ENCODE measurements at regions not wholly inside any gene's neighbourhood (a gene's known extent, or its start where the extent isn't known, plus 50 kb on each side); places are given as distances from the start of the nearest gene placed in this dataset.

- 0% methylated on average over 4 of the region's 4 CpGs for WGBS (ENCODE audit: insufficient coverage, low coverage, missing lambda C conversion rate)
- ATAC-seq (no peak), FAIRE-seq (no peak), DNase-seq (ENCODE audit: extremely low read depth in 1 of 4, low spot score in 3 of 4) (no peak)
- Histone ChIP-seq H3K79me2 (ENCODE audit: control insufficient read depth, insufficient read depth, low read length) (no peaks in the 10 kb centered on the region), H3K4me3 (no peak overlapping the region), H3K4me2 (ENCODE audit: insufficient read depth, low read length) (no peak overlapping the region), H3K4me1 (replicated peaks in 1 of 2; ENCODE audit: control insufficient read depth in 2 of 2, insufficient read depth in 2 of 2, low read length in 2 of 2) (no peaks in the 10 kb centered on the region), H4K20me1 (replicated peaks; ENCODE audit: control insufficient read depth, insufficient read depth, low read length) (no peaks in the 10 kb centered on the region; the same call in 1 of the 2 replicates), H3K9ac (ENCODE audit: insufficient read depth in 1 of 2, low read depth in 2 of 2, low read length in 2 of 2) (no peak overlapping the region), H3K9me3 (replicated peaks; ENCODE audit: control insufficient read depth, insufficient read depth, low read depth, low read length) (no peaks in the 10 kb centered on the region), H3K27me3 (ENCODE audit: control insufficient read depth in 2 of 2, insufficient read depth in 2 of 2, low read length in 2 of 2) (peaks cover 12 to 24% of the 10 kb centered on the region in 2 experiments; a peak in 4 of 5 replicates), H3K36me3 (ENCODE audit: control insufficient read depth, insufficient read depth, low read length) (no peaks in the 10 kb centered on the region), H3K9me1 (ENCODE audit: control insufficient read depth, insufficient read depth, low read length) (no peaks in the 10 kb centered on the region), H2AFZ (ENCODE audit: low read depth, low read length) (no peak overlapping the region), H3K27ac (ENCODE audit: extremely low read depth, low read depth, low read length) (no peak overlapping the region)
- ChIA-PET POLR2A (no interaction called here), CTCF (ENCODE audit: low intra/inter-chr PET ratio) (no interaction called here)
- TF ChIP-seq ZNF586 (CRISPR knock-in tag; conservative IDR thresholded peaks at IDR 0.05): no peak
- TF ChIP-seq ZKSCAN8 (CRISPR knock-in tag; IDR thresholded peaks at IDR 0.05): no peak
- no peak for TF ChIP-seq ARID3A (IDR thresholded peaks at IDR 0.05; ENCODE audit: borderline replicate concordance, low read depth, low read length)
- in situ Hi-C loops (cut with MboI): no loop called here
- no TSS peak for BruUV-seq (replicated peaks)
- intact Hi-C loops (cut with micrococcal nuclease): no loop called here
Observed at GRCh38 chr1:41978986-41979385, 60.3 kb upstream of the HIVEP3 start.

- no TSS peak for BruUV-seq (replicated peaks)
- CTCF ChIA-PET (ENCODE audit: low intra/inter-chr PET ratio): no interaction called here
- no peak for FAIRE-seq
- TF ChIP-seq ZNF124 (CRISPR knock-in tag; IDR thresholded peaks at IDR 0.05) (no peak), ZNF76 (CRISPR knock-in tag; IDR thresholded peaks at IDR 0.05; ENCODE audit: borderline replicate concordance) (no peak), COPS2 (conservative IDR thresholded peaks at IDR 0.05) (no peak), BRD9 (IDR thresholded peaks at IDR 0.05; ENCODE audit: low read depth, partially characterized antibody) (no peak), ZBTB17 (CRISPR knock-in tag; IDR thresholded peaks at IDR 0.05) (no peak), POLR2A (conservative IDR thresholded peaks at IDR 0.05) (no peak), TCFL5 (CRISPR knock-in tag; conservative IDR thresholded peaks at IDR 0.05) (no peak), CHD4 (IDR thresholded peaks at IDR 0.05; ENCODE audit: insufficient read depth, insufficient replicate concordance, low read depth, low read length, poor library complexity, severe bottlenecking) (no peak), ZMIZ1 (IDR thresholded peaks at IDR 0.05; ENCODE audit: low read depth in 2 of 2, low read length in 2 of 2) (no peak), PTTG1 (tag; IDR thresholded peaks at IDR 0.05; ENCODE audit: low read depth) (no peak)
Observed at GRCh38 chr1:41977326-41977725, 58.6 kb upstream of the HIVEP3 start.

More at GRCh38 chr1:41977326-41977725, 58.6 kb upstream of the HIVEP3 start:
- no peak overlapping the region for H3K4me2 ChIP-seq (ENCODE audit: insufficient read depth, low read length)
- H4K20me1 ChIP-seq (replicated peaks; ENCODE audit: control insufficient read depth, insufficient read depth, low read length): no peaks in the 10 kb centered on the region; the same call in 1 of the 2 replicates
- in situ Hi-C loops (cut with MboI) (no loop called here), intact Hi-C loops (cut with micrococcal nuclease) (no loop called here)
- 0% methylated on average over 4 of the region's 4 CpGs for WGBS (ENCODE audit: insufficient coverage, low coverage, missing lambda C conversion rate)
- H3K9me3 ChIP-seq (replicated peaks; ENCODE audit: control insufficient read depth, insufficient read depth, low read depth, low read length): no peaks in the 10 kb centered on the region
- H3K9me1 ChIP-seq (ENCODE audit: control insufficient read depth, insufficient read depth, low read length): no peaks in the 10 kb centered on the region
- no peak for ATAC-seq
- H3K27ac ChIP-seq (ENCODE audit: extremely low read depth, low read depth, low read length): no peak overlapping the region
- H3K9ac ChIP-seq (ENCODE audit: insufficient read depth in 1 of 2, low read depth in 2 of 2, low read length in 2 of 2): no peak overlapping the region
- no peaks in the 10 kb centered on the region for H3K4me1 ChIP-seq (replicated peaks in 1 of 2; ENCODE audit: control insufficient read depth in 2 of 2, insufficient read depth in 2 of 2, low read length in 2 of 2)
- H3K79me2 ChIP-seq (ENCODE audit: control insufficient read depth, insufficient read depth, low read length): no peaks in the 10 kb centered on the region
- no peak for DNase-seq (ENCODE audit: extremely low read depth in 1 of 4, low spot score in 3 of 4)
- H3K36me3 ChIP-seq (ENCODE audit: control insufficient read depth, insufficient read depth, low read length): no peaks in the 10 kb centered on the region
- no peak overlapping the region for H2AFZ ChIP-seq (ENCODE audit: low read depth, low read length)
- POLR2A ChIA-PET: no interaction called here
- H3K4me3 ChIP-seq: no peak overlapping the region
- H3K27me3 ChIP-seq (ENCODE audit: control insufficient read depth in 2 of 2, insufficient read depth in 2 of 2, low read length in 2 of 2): peaks cover 8 to 21% of the 10 kb centered on the region in 2 experiments; a peak in 4 of 5 replicates
